ENCODE measurements at regions not wholly inside any gene's neighbourhood (a gene's known extent, or its start where the extent isn't known, plus 50 kb on each side); places are given as distances from the start of the nearest gene placed in this dataset.

DNA sequence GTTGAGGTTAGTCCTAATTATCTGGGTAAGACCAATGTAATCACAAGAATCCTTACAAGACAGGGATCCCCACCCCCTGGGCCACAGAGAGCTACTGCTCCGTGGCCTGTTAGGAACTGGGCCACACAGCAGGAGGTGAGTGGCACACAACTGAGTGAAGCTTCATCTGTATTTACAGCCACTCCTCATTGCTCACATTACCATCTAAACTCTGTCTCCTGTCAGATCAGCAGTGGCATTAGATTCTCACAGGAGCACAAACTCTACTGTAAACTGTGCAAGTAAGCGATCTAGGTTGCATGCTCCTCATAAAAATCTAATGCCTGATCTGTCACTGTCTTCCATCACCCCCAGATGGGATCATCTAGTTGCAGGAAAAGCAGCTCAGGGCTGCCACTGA lies 58.5 kb upstream of the CRBN start:
- DNase-seq: no peak

DNA sequence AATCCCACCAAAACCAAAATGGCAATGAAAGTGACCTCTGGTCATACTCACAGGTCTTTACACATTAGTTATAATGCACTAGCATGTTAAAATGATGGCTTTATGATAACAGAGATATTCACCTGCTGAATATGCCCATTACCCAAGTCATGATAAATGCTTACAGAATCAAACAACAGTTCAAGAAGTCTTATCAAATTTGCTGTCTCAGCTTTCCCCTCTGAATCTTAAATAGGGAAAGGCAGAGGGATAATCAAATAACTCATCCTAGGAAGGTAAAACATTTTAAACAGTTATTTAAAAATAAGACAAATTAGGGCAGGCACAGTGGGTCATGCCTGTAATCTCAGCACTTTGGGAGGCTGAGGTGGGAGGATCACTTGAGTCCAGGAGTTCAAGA lies 52.8 kb upstream of the CRBN start:
- DNase-seq: no peak

All from skin of body (tissue), 1 donor.